K562 (cell line): ENCODE measurements at regions not wholly inside any gene's neighbourhood (a gene's known extent, or its start where the extent isn't known, plus 50 kb on each side); places are given as distances from the start of the nearest gene placed in this dataset.

ENCODE experiments used
- ATAC-seq: fragments of 200-7000 bp; cut with Tn5 transposase; 3 replicates; pipeline ENCODE4 v1.9.1; 2020; ENCODE audit warnings: moderate library complexity
- BruUV-seq: library from RNA; stranded (reverse); fragments of 400-500 nt; replicated peaks from 2 replicates; lab custom pipeline; 2021; lab: Mats Ljungman, UMichigan
- CTCF ChIA-PET: fragments of 300-600 bp; formaldehyde crosslinking; extraction: SDS; loops from one replicate; lab custom pipeline; 2021; ENCODE audit warnings: low intra/inter-chr PET ratio; lab: Yijun Ruan, JAX
- POLR2A ChIA-PET: fragments of 300-600, 350-650 bp; sonication (Branson Sonifier 250); formaldehyde crosslinking; extraction: SDS; loops from one replicate; lab custom pipeline; 2021; ENCODE audit warnings: antibody characterized with exemption, inconsistent platforms; lab: Yijun Ruan, JAX
- DNase-seq, 4 experiments: peaks; one replicate each; pipeline versions ENCODE4 v3.0.0 to v3.0.0-alpha.2; 2011 to 2018; ENCODE audit warnings: low spot score in 3 of 4, mixed read lengths in 3 of 4; ENCODE audit errors: extremely low read depth in 1 of 4
- FAIRE-seq: peaks from 2 replicates; lab custom pipeline; 2011; peaks lifted over from hg19 to GRCh38; lab: Jason Lieb, UNC
- H2AFZ ChIP-seq: 2 replicates; pipeline ENCODE4 v1.6.0; 2011; ENCODE audit warnings: low read depth, low read length, control low read depth, inconsistent platforms
- H3K27ac ChIP-seq: fragments of 200-600 bp; 3 replicates; pipeline ENCODE4 v1.8.0; 2011; ENCODE audit warnings: low read depth, mild to moderate bottlenecking, control low read depth, inconsistent platforms, low read length, moderate library complexity, mixed read lengths; ENCODE audit errors: extremely low read depth
- H3K27me3 ChIP-seq, 2 experiments: fragments of 300-600 bp in 1 of 2; 2 replicates in 1 of 2; 3 replicates in 1 of 2; pipeline versions ENCODE4 v1.6.0 to v1.8.0; 2011; ENCODE audit warnings: inconsistent platforms in 2 of 2, low read length in 2 of 2, mild to moderate bottlenecking in 1 of 2, mixed read lengths in 1 of 2, moderate library complexity in 1 of 2; ENCODE audit not compliant: control insufficient read depth in 2 of 2, insufficient read depth in 2 of 2
- H3K36me3 ChIP-seq: fragments of 300-600 bp; 3 replicates; pipeline ENCODE4 v1.8.0; 2011; ENCODE audit warnings: mild to moderate bottlenecking, low read length, inconsistent platforms; ENCODE audit not compliant: control insufficient read depth, insufficient read depth
- H3K4me1 ChIP-seq, 2 experiments: fragments of 200-600 bp in 1 of 2; replicated peaks in 1 of 2; 2 replicates in 1 of 2; 3 replicates in 1 of 2; pipeline versions ENCODE4 v1.5.1 to v1.8.0; 2011; ENCODE audit warnings: inconsistent platforms in 2 of 2, low read length in 2 of 2, mild to moderate bottlenecking in 1 of 2, mixed read lengths in 1 of 2, moderate library complexity in 1 of 2; ENCODE audit not compliant: control insufficient read depth in 2 of 2, insufficient read depth in 2 of 2
- H3K4me2 ChIP-seq: 2 replicates; pipeline ENCODE4 v1.6.1; 2011; ENCODE audit warnings: low read length, control low read depth, inconsistent platforms, mixed read lengths; ENCODE audit not compliant: insufficient read depth
- H3K4me3 ChIP-seq: fragments of 200-600 bp; sonication (generic), shearing (Covaris generic); 2 replicates; pipeline ENCODE4 v1.5.1; 2016; ENCODE audit warnings: control low read depth, inconsistent platforms
- H3K79me2 ChIP-seq: fragments of 200-600 bp; 3 replicates; pipeline ENCODE4 v1.8.0; 2011; ENCODE audit warnings: low read length, inconsistent platforms; ENCODE audit not compliant: control insufficient read depth, insufficient read depth
- H3K9ac ChIP-seq, 2 experiments: 2 replicates each; pipeline versions ENCODE4 v1.6.0 to v1.6.1; 2011; ENCODE audit warnings: low read depth in 2 of 2, low read length in 2 of 2, control low read depth in 1 of 2, inconsistent platforms in 1 of 2, mild to moderate bottlenecking in 1 of 2, mixed read lengths in 1 of 2; ENCODE audit not compliant: insufficient read depth in 1 of 2
- H3K9me1 ChIP-seq: one replicate; pipeline ENCODE4 v1.6.0; 2011; ENCODE audit warnings: inconsistent platforms, mild to moderate bottlenecking, low read length, moderate library complexity; ENCODE audit not compliant: control insufficient read depth, insufficient read depth
- H3K9me3 ChIP-seq: replicated peaks from 2 replicates; pipeline ENCODE4 v1.5.1; 2011; ENCODE audit warnings: low read depth, low read length, inconsistent platforms; ENCODE audit not compliant: control insufficient read depth, insufficient read depth
- H4K20me1 ChIP-seq: replicated peaks from 2 replicates; pipeline ENCODE4 v1.6.1; 2011; ENCODE audit warnings: low read length, inconsistent platforms, mixed read lengths; ENCODE audit not compliant: control insufficient read depth, insufficient read depth
- ARNT ChIP-seq, 2 experiments: fragments of 450-650 bp; IDR thresholded peaks; 2 replicates each; pipeline ENCODE4 v1.6.1; 2016; ENCODE audit warnings: mild to moderate bottlenecking in 1 of 2
- BHLHE40 ChIP-seq: IDR thresholded peaks from 2 replicates; pipeline ENCODE4 v1.6.1; 2011; ENCODE audit warnings: low read length, improper control_type of control experiment
- HEY1 ChIP-seq: fragments of 250-450 bp; sonication (Bioruptor Pico); IDR thresholded peaks from 2 replicates; pipeline ENCODE4 v1.5.0; 2020; ENCODE audit warnings: mild to moderate bottlenecking, moderate library complexity, borderline replicate concordance
- HIVEP1 ChIP-seq: fragments of 250-450 bp; sonication (Bioruptor Pico); IDR thresholded peaks from 2 replicates; pipeline ENCODE4 v1.4.0; 2020; ENCODE audit warnings: mild to moderate bottlenecking
- SAFB ChIP-seq: fragments of 200-400 bp; formaldehyde crosslinking; IDR thresholded peaks from 2 replicates; pipeline ENCODE4 v1.6.1; 2017; ENCODE audit warnings: low read depth, low read length, borderline replicate concordance
- SMAD3 ChIP-seq: fragments of 450-650 bp; formaldehyde crosslinking; conservative IDR thresholded peaks from 2 replicates; pipeline ENCODE4 v1.4.0; 2020; ENCODE audit warnings: mild to moderate bottlenecking
- SNRNP70 ChIP-seq: fragments of 200-400 bp; formaldehyde crosslinking; optimal IDR thresholded peaks from 2 replicates; pipeline ENCODE3; 2017; ENCODE audit warnings: low read depth, low read length
- TCF3 ChIP-seq: sonication (generic); formaldehyde crosslinking; IDR thresholded peaks from 2 replicates; pipeline ENCODE4 v1.4.0; 2020; ENCODE audit warnings: mild to moderate bottlenecking, missing genetic modification reagents
- ZBED1 ChIP-seq: IDR thresholded peaks from 2 replicates; pipeline ENCODE4 v1.6.1; 2014
- ZNF121 ChIP-seq: sonication (generic); formaldehyde crosslinking; conservative IDR thresholded peaks from 2 replicates; pipeline ENCODE4 v1.8.0; 2022; ENCODE audit warnings: missing genetic modification reagents
- ZNF133 ChIP-seq: fragments of 250-450 bp; sonication (Bioruptor Pico); IDR thresholded peaks from 2 replicates; pipeline ENCODE4 v1.4.0; 2020; ENCODE audit warnings: mild to moderate bottlenecking
- ZNF217 ChIP-seq: sonication (generic); formaldehyde crosslinking; IDR thresholded peaks from 2 replicates; pipeline ENCODE4 v1.8.0; 2022; ENCODE audit warnings: mild to moderate bottlenecking, missing genetic modification reagents
- ZNF584 ChIP-seq: fragments of 200-800 bp; sonication (Bioruptor generic); IDR thresholded peaks from 2 replicates; pipeline ENCODE4 v1.6.1; 2016; ENCODE audit warnings: low read depth, mild to moderate bottlenecking, missing genetic modification characterization, missing compliant biosample characterization
- ZNF766 ChIP-seq: fragments of 200-800 bp; sonication (Bioruptor generic); conservative IDR thresholded peaks from 2 replicates; pipeline ENCODE4 v1.6.1; 2016; ENCODE audit warnings: missing genetic modification characterization, missing compliant biosample characterization
- WGBS: fragments of 100-300 bp; shearing (Covaris generic); methylation state at CpG from one replicate; pipeline ENCODE4 v1.1.6; 2016; ENCODE audit warnings: low coverage, mixed read lengths; ENCODE audit not compliant: insufficient coverage; ENCODE audit errors: missing lambda C conversion rate; 5-methylcytosine and 5-hydroxymethylcytosine counted together
- in situ Hi-C: fragments of 300-500 bp; cut with MboI; formaldehyde crosslinking; loops from 4 replicates; pipeline ENCODE4 v1.15.0; 2018; ENCODE audit warnings: inconsistent platforms, mixed read lengths
- intact Hi-C: fragments of 100-400 bp; cut with micrococcal nuclease; formaldehyde crosslinking; loops from 2 replicates; pipeline ENCODE4 v1.14.2; 2022
- TF ChIP-seq, protein P1 (sequence below): fragments of 250-450 bp; sonication (Bioruptor Pico); IDR thresholded peaks from 2 replicates; pipeline ENCODE4 v1.5.0; 2021
- TF ChIP-seq, protein P2 (sequence below), 2 experiments: IDR thresholded peaks; 2 replicates each; pipeline ENCODE4 v1.6.1; 2011; ENCODE audit warnings: borderline replicate concordance in 1 of 2, control low read depth in 1 of 2, low read depth in 1 of 2, low read length in 1 of 2, mild to moderate bottlenecking in 1 of 2, mixed read lengths in 1 of 2, moderate library complexity in 1 of 2; ENCODE audit not compliant: insufficient read depth in 1 of 2, insufficient read length in 1 of 2, poor library complexity in 1 of 2, severe bottlenecking in 1 of 2; ENCODE audit errors: extremely low read depth in 1 of 2
- TF ChIP-seq, protein P3 (sequence below): sonication (generic); formaldehyde crosslinking; IDR thresholded peaks from 2 replicates; pipeline ENCODE4 v1.8.0; 2022; ENCODE audit warnings: mild to moderate bottlenecking, missing genetic modification reagents
- TF ChIP-seq, protein P4 (sequence below): sonication (generic); formaldehyde crosslinking; IDR thresholded peaks from 2 replicates; pipeline ENCODE4 v1.8.0; 2022; ENCODE audit warnings: missing genetic modification reagents, mild to moderate bottlenecking, moderate library complexity, borderline replicate concordance

DNA sequence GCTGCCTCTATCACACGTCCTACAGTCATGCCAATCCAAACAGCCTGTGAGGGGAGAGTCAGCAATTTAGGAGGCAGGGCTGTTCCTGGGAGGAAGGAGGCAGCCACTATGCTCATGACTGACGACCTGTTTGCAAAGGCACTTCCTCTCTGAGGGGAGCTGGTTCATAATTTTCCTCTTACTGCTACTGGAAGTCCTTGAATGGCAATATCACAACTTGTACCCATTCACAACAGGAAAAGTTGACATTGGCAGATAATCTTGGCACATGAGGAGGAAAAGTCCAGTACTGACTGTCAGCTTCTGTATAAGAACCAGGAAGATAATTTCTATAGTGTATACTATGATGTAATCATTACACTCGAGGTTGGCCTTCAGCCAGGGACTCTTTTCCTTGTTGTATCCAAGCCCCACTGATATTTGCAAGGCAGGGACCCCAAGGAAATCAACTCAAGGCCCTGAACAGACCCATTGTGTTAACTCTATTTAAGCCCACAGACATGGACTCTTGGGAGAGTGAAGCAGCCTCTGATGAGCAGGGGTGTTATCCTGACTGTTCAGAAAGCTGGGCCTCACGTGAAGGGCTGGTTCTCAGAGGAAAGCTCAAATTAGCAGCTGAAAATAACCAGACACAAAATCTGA lies 267.3 kb upstream of the ADAMTS9 start:
- intact Hi-C loops: no loop called here
- ATAC-seq (peak; percentile 81), DNase-seq (peak in 2 of 4 experiments; percentile 7 to 26), FAIRE-seq (peak; percentile 52)
- Histone ChIP-seq H3K4me2 (peak overlapping the region; percentile 35), H3K36me3 (no peaks in the 10 kb centered on the region), H3K9ac (no peak overlapping the region), H3K27ac (no peak overlapping the region; the same call in 2 of the 3 replicates), H2AFZ (peak overlapping the region; percentile 84), H3K9me1 (no peaks in the 10 kb centered on the region), H4K20me1 (no peaks in the 10 kb centered on the region), H3K4me3 (no peak overlapping the region), H3K79me2 (no peaks in the 10 kb centered on the region), H3K4me1 (peaks cover 0 to 8% of the 10 kb centered on the region in 2 experiments; a peak in 2 of 5 replicates), H3K9me3 (no peaks in the 10 kb centered on the region), H3K27me3 (no peaks in the 10 kb centered on the region)
- in situ Hi-C loops: no loop called here
- 0% methylated on average over 4 of the region's 4 CpGs for WGBS
- ChIA-PET POLR2A (interaction anchor here (0.6 to 1.3 kb wide), 3 partner anchors 16 to 31 kb away, joined by 3 read pairs; no protein-coding TSS in a partner anchor), CTCF (no interaction called here)
- no TSS peak for BruUV-seq
- TF ChIP-seq SMAD3 (CRISPR knock-in tag) (no peak), ZNF133 (CRISPR knock-in tag) (no peak), ARNT (IDR thresholded peaks at IDR 0.05) (no peak), BHLHE40 (peak; percentile 54; the same call in 1 of the 2 replicates), HEY1 (CRISPR knock-in tag) (no peak), ZNF121 (CRISPR knock-in tag) (no peak), HIVEP1 (CRISPR knock-in tag) (no peak), SAFB (no peak), ZNF584 (CRISPR knock-in tag) (0 out of 2 replicates have a peak, but pooled peaks have one; percentile 28), ZNF217 (CRISPR knock-in tag) (no peak), TCF3 (CRISPR knock-in tag) (no peak), ZBED1 (no peak), ZNF766 (CRISPR knock-in tag) (no peak), SNRNP70 (no peak)
- TF ChIP-seq, protein P1, sequence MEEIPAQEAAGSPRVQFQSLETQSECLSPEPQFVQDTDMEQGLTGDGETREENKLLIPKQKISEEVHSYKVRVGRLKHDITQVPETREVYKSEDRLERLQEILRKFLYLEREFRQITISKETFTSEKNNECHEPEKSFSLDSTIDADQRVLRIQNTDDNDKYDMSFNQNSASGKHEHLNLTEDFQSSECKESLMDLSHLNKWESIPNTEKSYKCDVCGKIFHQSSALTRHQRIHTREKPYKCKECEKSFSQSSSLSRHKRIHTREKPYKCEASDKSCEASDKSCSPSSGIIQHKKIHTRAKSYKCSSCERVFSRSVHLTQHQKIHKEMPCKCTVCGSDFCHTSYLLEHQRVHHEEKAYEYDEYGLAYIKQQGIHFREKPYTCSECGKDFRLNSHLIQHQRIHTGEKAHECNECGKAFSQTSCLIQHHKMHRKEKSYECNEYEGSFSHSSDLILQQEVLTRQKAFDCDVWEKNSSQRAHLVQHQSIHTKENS (CRISPR knock-in tag): no peak
- TF ChIP-seq, protein P2, sequence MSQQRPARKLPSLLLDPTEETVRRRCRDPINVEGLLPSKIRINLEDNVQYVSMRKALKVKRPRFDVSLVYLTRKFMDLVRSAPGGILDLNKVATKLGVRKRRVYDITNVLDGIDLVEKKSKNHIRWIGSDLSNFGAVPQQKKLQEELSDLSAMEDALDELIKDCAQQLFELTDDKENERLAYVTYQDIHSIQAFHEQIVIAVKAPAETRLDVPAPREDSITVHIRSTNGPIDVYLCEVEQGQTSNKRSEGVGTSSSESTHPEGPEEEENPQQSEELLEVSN (IDR thresholded peaks at IDR 0.05; ENCODE audit: borderline replicate concordance in 1 of 2, extremely low read depth in 1 of 2, insufficient read depth in 1 of 2, insufficient read length in 1 of 2, low read depth in 1 of 2, low read length in 1 of 2, poor library complexity in 1 of 2, severe bottlenecking in 1 of 2): no peak
- TF ChIP-seq, protein P3, sequence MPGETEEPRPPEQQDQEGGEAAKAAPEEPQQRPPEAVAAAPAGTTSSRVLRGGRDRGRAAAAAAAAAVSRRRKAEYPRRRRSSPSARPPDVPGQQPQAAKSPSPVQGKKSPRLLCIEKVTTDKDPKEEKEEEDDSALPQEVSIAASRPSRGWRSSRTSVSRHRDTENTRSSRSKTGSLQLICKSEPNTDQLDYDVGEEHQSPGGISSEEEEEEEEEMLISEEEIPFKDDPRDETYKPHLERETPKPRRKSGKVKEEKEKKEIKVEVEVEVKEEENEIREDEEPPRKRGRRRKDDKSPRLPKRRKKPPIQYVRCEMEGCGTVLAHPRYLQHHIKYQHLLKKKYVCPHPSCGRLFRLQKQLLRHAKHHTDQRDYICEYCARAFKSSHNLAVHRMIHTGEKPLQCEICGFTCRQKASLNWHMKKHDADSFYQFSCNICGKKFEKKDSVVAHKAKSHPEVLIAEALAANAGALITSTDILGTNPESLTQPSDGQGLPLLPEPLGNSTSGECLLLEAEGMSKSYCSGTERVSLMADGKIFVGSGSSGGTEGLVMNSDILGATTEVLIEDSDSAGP (CRISPR knock-in tag): no peak
- TF ChIP-seq, protein P4, sequence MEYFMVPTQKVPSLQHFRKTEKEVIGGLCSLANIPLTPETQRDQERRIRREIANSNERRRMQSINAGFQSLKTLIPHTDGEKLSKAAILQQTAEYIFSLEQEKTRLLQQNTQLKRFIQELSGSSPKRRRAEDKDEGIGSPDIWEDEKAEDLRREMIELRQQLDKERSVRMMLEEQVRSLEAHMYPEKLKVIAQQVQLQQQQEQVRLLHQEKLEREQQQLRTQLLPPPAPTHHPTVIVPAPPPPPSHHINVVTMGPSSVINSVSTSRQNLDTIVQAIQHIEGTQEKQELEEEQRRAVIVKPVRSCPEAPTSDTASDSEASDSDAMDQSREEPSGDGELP (CRISPR knock-in tag): no peak
